Neural progenitor cell (in vitro differentiated cells): ENCODE measurements at regions not wholly inside any gene's neighbourhood (a gene's known extent, or its start where the extent isn't known, plus 50 kb on each side); places are given as distances from the start of the nearest gene placed in this dataset.

ENCODE experiments used
- EZH2 ChIP-seq: fragments of 200-600 bp; sonication (generic); IDR thresholded peaks from 2 replicates; pipeline ENCODE4 v1.6.1; 2017; ENCODE audit warnings: antibody characterized with exemption, mild to moderate bottlenecking, moderate library complexity
- EZH2phosphoT487 ChIP-seq: fragments of 200-600 bp; sonication (generic); IDR thresholded peaks from 2 replicates; pipeline ENCODE4 v1.6.1; 2017; ENCODE audit warnings: antibody characterized with exemption
- TF ChIP-seq, protein P1 (sequence below): fragments of 200-600 bp; sonication (generic); IDR thresholded peaks from 2 replicates; pipeline ENCODE4 v1.5.1; 2017; ENCODE audit warnings: antibody characterized with exemption, mild to moderate bottlenecking

GRCh38 chr13:19089315-19089714, 92.3 kb downstream of the TUBA3C start:
- no peak for TF ChIP-seq EZH2
- TF ChIP-seq, protein P1, sequence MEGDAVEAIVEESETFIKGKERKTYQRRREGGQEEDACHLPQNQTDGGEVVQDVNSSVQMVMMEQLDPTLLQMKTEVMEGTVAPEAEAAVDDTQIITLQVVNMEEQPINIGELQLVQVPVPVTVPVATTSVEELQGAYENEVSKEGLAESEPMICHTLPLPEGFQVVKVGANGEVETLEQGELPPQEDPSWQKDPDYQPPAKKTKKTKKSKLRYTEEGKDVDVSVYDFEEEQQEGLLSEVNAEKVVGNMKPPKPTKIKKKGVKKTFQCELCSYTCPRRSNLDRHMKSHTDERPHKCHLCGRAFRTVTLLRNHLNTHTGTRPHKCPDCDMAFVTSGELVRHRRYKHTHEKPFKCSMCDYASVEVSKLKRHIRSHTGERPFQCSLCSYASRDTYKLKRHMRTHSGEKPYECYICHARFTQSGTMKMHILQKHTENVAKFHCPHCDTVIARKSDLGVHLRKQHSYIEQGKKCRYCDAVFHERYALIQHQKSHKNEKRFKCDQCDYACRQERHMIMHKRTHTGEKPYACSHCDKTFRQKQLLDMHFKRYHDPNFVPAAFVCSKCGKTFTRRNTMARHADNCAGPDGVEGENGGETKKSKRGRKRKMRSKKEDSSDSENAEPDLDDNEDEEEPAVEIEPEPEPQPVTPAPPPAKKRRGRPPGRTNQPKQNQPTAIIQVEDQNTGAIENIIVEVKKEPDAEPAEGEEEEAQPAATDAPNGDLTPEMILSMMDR = no peak
- no peak for TF ChIP-seq EZH2phosphoT487
